Central memory CD8-positive, alpha-beta T cell (primary cell): ENCODE measurements at regions not wholly inside any gene's neighbourhood (a gene's known extent, or its start where the extent isn't known, plus 50 kb on each side); places are given as distances from the start of the nearest gene placed in this dataset.

Experiments used
- ATAC-seq: fragments of 150-1000 bp; cut with Tn5 transposase; replicated peaks from 2 replicates; pipeline ENCODE4 v1.10.0; 2022; ENCODE audit warnings: mild to moderate bottlenecking, moderate FRiP score, moderate number of reproducible peaks; ENCODE audit not compliant: poor library complexity, severe bottlenecking; ENCODE audit errors: extremely low read depth
- DNase-seq, 2 donors: peaks; one replicate each; pipeline ENCODE4 v3.0.0; 2021; ENCODE audit warnings: low spot score in 2 of 2
- H3K27ac Mint-ChIP-seq: one replicate; pipeline ENCODE4 v1.8.0; 2022; ENCODE audit warnings: low read depth, mild to moderate bottlenecking, moderate library complexity, mixed read lengths
- H3K27me3 Mint-ChIP-seq: one replicate; pipeline ENCODE4 v1.8.0; 2022; ENCODE audit warnings: mixed read lengths
- H3K36me3 Mint-ChIP-seq: one replicate; pipeline ENCODE4 v1.8.0; 2022; ENCODE audit warnings: mild to moderate bottlenecking, moderate library complexity, mixed read lengths; ENCODE audit not compliant: insufficient read depth
- H3K4me1 Mint-ChIP-seq: one replicate; pipeline ENCODE4 v1.8.0; 2022; ENCODE audit warnings: mixed read lengths
- H3K4me3 Mint-ChIP-seq: one replicate; pipeline ENCODE4 v1.8.0; 2022; ENCODE audit warnings: mild to moderate bottlenecking, moderate library complexity, mixed read lengths
- H3K9me3 Mint-ChIP-seq: one replicate; pipeline ENCODE4 v1.8.0; 2022; ENCODE audit warnings: mixed read lengths

DNA sequence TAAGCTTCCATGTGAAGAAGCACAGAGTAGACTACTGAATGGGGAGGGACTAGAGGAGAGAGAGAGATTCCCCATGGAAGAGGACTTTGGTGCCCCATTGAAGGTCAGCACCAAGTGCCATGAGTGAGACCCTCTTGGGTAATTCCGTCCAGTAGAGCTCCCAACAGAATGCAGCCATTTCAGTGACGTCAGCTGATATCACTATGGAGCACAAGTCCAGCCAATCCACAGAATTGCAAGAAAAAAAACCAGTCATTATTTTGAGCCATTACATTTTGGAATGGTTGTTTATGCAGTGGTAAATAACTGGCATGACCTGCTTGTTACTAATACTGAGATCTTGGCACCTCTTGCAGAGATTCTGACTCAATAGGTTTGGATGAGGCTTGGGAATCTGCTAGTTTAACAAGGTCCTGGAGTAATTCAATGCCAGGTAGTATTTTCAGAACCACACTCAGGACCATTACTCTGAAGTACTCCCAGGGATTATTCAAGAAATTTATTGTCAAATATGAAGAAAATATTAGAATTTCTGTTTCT lies 52.6 kb upstream of the SP8 start:
- no peaks in the 10 kb centered on the region for H3K36me3 Mint-ChIP-seq
- no peaks in the 10 kb centered on the region for H3K4me1 Mint-ChIP-seq
- H3K27ac Mint-ChIP-seq = no peak overlapping the region
- H3K4me3 Mint-ChIP-seq = no peak overlapping the region
- ATAC-seq = no peak
- no peaks in the 10 kb centered on the region for H3K9me3 Mint-ChIP-seq
- DNase-seq = no peak
- H3K27me3 Mint-ChIP-seq = no peaks in the 10 kb centered on the region

DNA sequence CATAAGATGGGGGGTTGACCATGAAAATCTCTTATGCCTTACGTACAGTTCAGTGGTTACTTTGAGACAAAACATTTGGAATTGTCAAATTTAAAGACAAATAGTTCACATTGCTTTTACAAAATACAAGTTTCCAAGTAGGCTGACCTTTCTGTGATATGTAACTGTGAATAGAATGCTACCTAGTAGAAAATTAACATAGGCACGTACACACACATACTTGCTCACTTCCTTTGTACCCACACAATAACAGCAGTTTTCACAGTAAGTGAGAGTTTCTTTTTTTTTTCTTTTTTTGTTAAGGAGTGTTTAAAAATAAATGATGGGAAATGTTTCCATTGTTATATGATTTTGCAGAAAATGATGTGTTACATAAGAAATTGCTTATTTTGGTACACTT lies 53.3 kb upstream of the SP8 start:
- Mint-ChIP-seq H3K27ac (no peak overlapping the region), H3K9me3 (no peaks in the 10 kb centered on the region), H3K27me3 (no peaks in the 10 kb centered on the region), H3K4me1 (no peaks in the 10 kb centered on the region), H3K4me3 (no peak overlapping the region), H3K36me3 (no peaks in the 10 kb centered on the region)
- ATAC-seq (no peak), DNase-seq (no peak)

DNA sequence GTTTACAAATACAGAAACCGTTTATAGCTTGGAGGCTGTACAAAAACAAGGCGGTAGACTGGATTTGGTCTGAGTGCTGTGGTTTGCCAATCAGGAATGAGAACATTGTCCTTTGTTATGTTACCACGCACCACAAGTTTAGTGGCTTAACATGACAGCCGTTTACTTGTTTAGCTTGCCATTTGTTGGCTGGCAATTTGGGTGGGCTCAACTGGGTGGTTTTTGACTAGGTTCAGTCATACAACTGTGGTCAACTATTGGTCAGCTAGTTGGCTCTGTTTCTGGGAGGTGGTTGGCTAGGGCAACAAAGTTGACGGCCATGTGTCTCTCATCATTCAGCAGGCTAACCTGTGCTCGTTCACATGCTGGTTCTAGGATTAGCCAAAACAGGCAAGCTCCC lies 60.1 kb upstream of the SP8 start:
- Mint-ChIP-seq H3K4me3 (no peak overlapping the region), H3K27ac (no peak overlapping the region), H3K27me3 (no peaks in the 10 kb centered on the region), H3K9me3 (no peaks in the 10 kb centered on the region), H3K4me1 (no peaks in the 10 kb centered on the region), H3K36me3 (no peaks in the 10 kb centered on the region)
- DNase-seq (no peak), ATAC-seq (no peak)

DNA sequence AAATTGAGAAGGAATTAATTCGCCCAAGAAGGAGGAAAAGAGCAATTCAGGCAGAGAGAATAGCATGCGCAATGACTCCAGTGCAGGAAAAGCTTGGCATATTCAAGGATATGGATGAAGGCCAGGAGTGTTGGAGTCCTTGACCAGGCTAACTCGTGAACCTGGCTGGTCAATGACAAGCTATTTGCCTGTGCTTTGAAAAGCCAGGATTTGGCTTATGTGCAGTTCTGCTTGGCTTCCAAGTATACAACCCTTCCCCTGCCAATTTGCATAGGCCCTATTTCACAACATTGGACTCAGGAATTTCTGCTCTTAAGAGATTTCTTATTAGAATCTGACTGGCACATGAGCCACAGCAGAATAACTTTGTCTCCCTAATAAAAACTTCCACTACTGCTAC lies 72.3 kb upstream of the SP8 start:
- Mint-ChIP-seq H3K4me3 (no peak overlapping the region), H3K27me3 (no peaks in the 10 kb centered on the region), H3K4me1 (no peaks in the 10 kb centered on the region), H3K36me3 (no peaks in the 10 kb centered on the region), H3K9me3 (no peaks in the 10 kb centered on the region), H3K27ac (no peak overlapping the region)
- ATAC-seq = no peak
- no peak for DNase-seq

DNA sequence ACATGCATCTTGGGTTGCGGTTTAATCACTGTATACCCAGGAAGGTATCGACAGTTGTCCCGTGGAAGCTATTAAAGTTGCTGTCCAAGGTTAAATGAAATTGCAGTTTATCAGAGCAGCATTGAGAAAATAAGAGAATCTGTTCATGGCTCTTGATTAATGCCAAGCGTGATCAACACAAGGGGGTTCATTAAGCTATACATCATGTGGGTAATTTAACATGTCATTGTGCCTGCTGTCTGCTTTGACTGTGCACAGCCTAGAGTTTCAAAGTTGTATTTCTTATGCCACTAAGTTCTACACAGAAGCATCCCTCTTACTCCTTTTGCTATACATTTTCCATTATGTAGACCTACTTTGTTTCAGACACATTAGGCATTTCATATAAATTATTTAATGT lies 74.8 kb upstream of the SP8 start:
- no peak for ATAC-seq
- no peak overlapping the region for H3K4me3 Mint-ChIP-seq
- no peaks in the 10 kb centered on the region for H3K9me3 Mint-ChIP-seq
- no peaks in the 10 kb centered on the region for H3K36me3 Mint-ChIP-seq
- DNase-seq = no peak
- no peak overlapping the region for H3K27ac Mint-ChIP-seq
- no peaks in the 10 kb centered on the region for H3K27me3 Mint-ChIP-seq
- no peaks in the 10 kb centered on the region for H3K4me1 Mint-ChIP-seq

DNA sequence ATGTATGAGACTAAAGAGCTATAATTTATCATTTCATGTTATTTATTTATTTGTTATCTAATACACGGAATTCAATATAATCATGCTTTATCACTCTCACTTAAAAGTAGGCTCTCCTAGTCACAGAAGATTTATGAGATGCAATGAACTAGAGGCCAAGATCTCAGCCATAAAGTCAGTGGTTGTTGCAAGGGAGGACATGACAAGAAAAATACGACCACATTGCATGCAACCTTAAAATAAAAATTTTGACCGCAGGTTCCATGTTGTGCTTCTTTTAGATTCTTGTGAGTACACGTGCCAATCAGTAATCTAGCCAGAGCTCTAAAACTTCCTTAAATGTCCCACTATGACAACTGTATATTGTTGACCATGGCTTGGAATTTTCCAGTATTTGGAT lies 75.9 kb upstream of the SP8 start:
- Mint-ChIP-seq H3K4me1 (no peaks in the 10 kb centered on the region), H3K27ac (no peak overlapping the region), H3K36me3 (no peaks in the 10 kb centered on the region), H3K27me3 (no peaks in the 10 kb centered on the region), H3K9me3 (no peaks in the 10 kb centered on the region), H3K4me3 (no peak overlapping the region)
- DNase-seq (no peak), ATAC-seq (no peak)

DNA sequence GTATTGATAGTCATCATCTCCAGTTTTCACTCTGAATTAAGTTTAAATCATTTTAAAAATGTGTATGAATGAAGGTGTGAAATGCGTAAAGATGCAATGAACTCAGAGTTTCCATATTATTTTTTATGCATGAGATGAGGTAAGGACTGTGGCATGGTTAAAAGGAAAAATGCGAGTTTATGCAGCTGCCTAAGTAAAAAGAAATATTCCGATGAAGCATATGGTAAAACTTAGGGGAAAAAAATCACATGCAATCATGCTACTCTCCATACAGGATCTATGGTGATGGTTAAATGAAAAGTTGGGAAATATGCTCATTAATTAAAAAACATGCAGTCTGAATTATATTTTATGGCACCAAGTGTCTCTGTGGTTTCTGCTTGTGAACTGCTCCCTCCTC lies 77.5 kb upstream of the SP8 start:
- no peak for ATAC-seq
- H3K4me1 Mint-ChIP-seq = no peaks in the 10 kb centered on the region
- H3K4me3 Mint-ChIP-seq = no peak overlapping the region
- no peaks in the 10 kb centered on the region for H3K9me3 Mint-ChIP-seq
- no peak for DNase-seq
- no peak overlapping the region for H3K27ac Mint-ChIP-seq
- no peaks in the 10 kb centered on the region for H3K27me3 Mint-ChIP-seq
- no peaks in the 10 kb centered on the region for H3K36me3 Mint-ChIP-seq

DNA sequence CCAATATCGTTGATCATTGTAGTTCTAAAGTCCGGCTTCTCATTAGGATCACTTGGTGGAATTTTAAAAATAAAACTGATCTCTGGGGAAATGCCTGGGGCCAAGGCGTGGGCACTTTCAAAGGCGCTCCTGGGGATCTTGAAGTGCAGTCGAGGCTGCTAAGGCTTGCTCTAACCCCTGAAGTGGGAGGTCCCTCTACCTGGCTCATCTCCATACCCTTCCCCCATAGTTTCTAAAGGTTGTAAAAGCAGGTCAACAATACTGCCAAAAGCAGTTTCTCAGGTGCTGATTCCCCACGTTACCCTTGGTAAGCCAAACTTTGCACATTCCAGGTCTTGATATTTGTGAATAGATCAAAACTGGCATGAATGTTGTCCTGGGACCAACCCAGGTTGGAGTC lies 79.0 kb upstream of the SP8 start:
- no peak for DNase-seq
- Mint-ChIP-seq H3K27me3 (no peaks in the 10 kb centered on the region), H3K27ac (no peak overlapping the region), H3K9me3 (no peaks in the 10 kb centered on the region), H3K4me3 (no peak overlapping the region), H3K4me1 (no peaks in the 10 kb centered on the region), H3K36me3 (no peaks in the 10 kb centered on the region)
- no peak for ATAC-seq

DNA sequence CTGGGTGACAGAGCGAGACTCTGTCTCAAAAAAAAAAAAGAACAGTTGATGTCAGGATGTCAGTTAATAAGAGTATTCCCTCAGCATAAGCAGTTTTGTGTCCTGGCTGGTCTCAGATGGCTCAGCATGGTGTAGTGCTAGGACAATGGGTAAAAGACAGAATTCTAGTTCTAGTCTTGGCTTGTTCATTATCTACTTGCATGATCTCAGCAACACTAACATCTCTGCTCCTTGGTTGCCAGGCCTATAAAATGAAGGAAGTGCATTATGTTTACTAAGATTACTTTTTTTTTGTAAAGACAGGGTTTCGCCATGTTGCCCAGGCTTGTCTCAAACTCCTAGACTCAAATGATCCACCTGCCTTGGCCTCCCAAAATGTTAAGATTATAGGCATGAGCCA lies 84.3 kb upstream of the SP8 start:
- ATAC-seq = no peak
- H3K4me3 Mint-ChIP-seq = no peak overlapping the region
- H3K9me3 Mint-ChIP-seq = no peaks in the 10 kb centered on the region
- no peak overlapping the region for H3K27ac Mint-ChIP-seq
- H3K4me1 Mint-ChIP-seq = no peaks in the 10 kb centered on the region
- H3K36me3 Mint-ChIP-seq = no peaks in the 10 kb centered on the region
- H3K27me3 Mint-ChIP-seq = no peaks in the 10 kb centered on the region
- no peak for DNase-seq

DNA sequence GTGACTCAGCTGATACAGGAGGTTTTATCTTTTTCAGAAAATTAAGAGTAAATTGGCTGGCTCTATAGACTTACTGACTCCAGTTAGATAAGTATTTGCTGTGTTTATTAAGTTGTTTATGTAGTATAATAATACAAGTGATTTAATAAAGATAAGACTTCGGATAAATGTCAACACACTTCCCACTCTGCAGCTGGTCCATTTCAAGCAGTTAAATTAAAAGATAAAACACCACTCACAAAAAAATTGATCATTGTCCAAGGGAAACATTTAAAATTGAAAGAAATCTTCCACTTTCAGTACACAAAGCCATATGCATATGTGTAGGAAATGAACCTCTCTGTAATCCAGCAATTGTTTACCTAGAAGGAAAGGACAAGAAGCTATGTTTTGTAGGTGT lies 106.1 kb upstream of the SP8 start:
- no peak overlapping the region for H3K4me3 Mint-ChIP-seq
- H3K36me3 Mint-ChIP-seq = no peaks in the 10 kb centered on the region
- H3K9me3 Mint-ChIP-seq = peaks cover 6% of the 10 kb centered on the region
- peaks cover 8% of the 10 kb centered on the region for H3K27me3 Mint-ChIP-seq
- H3K27ac Mint-ChIP-seq = no peak overlapping the region
- ATAC-seq (no peak), DNase-seq (no peak)
- H3K4me1 Mint-ChIP-seq = no peaks in the 10 kb centered on the region

DNA sequence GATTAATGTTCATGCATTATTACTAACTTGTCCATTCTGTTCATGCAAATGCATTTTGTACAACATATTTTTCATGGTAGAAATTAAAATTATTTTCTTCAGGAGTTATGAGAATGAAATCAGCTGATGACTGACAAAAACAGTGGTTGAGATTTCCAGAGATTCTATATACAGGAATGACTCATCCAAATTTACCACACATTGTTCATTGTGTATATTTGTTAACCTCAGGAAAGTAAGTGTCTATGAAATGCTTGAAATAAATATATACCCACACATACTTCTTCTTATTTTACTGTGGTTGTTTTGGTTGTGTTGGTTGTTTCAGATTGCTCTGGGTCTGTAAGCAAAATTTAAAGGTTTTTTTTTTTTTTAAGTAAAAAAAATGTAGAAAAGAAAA lies 108.1 kb upstream of the SP8 start:
- Mint-ChIP-seq H3K36me3 (no peaks in the 10 kb centered on the region), H3K4me3 (no peak overlapping the region)
- no peak for ATAC-seq

DNA sequence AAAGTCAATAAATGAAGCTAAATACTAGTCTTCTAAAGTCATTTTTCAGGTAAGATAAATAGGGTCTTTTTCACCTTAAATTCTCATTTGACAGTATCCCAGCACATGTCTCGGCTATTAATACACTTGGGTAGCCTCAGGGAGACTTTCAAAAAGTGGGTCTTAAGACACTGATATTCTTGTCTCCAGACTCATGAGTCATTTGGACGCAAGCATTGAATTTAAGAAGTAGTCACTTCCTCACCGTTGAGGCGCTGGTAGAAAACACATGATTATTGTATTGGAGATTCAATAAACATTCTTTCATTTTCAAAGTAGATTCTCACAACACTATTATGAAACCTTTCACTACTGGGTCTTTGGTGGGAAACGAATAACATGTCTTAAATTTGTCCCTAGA lies 108.9 kb upstream of the SP8 start:
- H3K27ac Mint-ChIP-seq = no peak overlapping the region
- H3K27me3 Mint-ChIP-seq = no peaks in the 10 kb centered on the region
- no peak overlapping the region for H3K4me3 Mint-ChIP-seq
- no peaks in the 10 kb centered on the region for H3K4me1 Mint-ChIP-seq
- no peaks in the 10 kb centered on the region for H3K9me3 Mint-ChIP-seq
- DNase-seq = no peak
- ATAC-seq = no peak
- H3K36me3 Mint-ChIP-seq = no peaks in the 10 kb centered on the region

More for the DNA sequence above, 108.1 kb upstream of the SP8 start:
- no peaks in the 10 kb centered on the region for H3K27me3 Mint-ChIP-seq
- H3K27ac Mint-ChIP-seq = no peak overlapping the region
- H3K9me3 Mint-ChIP-seq = no peaks in the 10 kb centered on the region
- H3K4me1 Mint-ChIP-seq = no peaks in the 10 kb centered on the region
- DNase-seq = no peak

DNA sequence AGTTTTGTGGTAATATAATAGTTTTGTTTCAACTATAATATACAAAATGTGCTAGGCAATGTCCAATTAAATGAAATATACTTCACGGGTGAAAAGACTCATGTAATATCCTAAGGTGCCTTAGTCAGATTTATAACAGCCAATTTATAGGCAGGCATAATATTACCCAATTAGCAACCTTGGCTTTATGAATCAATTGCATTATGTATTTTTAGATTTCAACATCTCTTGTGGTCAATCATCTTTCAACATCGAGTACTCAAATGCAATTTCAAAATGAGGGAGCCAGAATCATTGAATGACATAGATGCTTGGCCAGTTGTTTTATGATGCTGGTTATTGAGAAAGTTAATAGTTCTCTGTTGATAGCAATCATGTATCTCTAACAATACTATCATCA lies 110.3 kb upstream of the SP8 start:
- DNase-seq (no peak), ATAC-seq (no peak)
- H3K4me1 Mint-ChIP-seq = no peaks in the 10 kb centered on the region
- H3K4me3 Mint-ChIP-seq = no peak overlapping the region
- H3K9me3 Mint-ChIP-seq = peaks cover 10% of the 10 kb centered on the region
- peaks cover 1% of the 10 kb centered on the region for H3K36me3 Mint-ChIP-seq
- H3K27ac Mint-ChIP-seq = no peak overlapping the region
- H3K27me3 Mint-ChIP-seq = no peaks in the 10 kb centered on the region
